NCI-H2196 (cell line): ENCODE measurements at regions not wholly inside any gene's neighbourhood (a gene's known extent, or its start where the extent isn't known, plus 50 kb on each side); places are given as distances from the start of the nearest gene placed in this dataset.
"Not testable (repeated sequence)": the region's sequence is repeated elsewhere in the genome, so short reads cannot be mapped to it uniquely, and the experiment has no call there.

ENCODE experiments used
- DNase-seq: peaks from one replicate; lab custom pipeline; 2025; ENCODE audit not compliant: unreplicated experiment; lab: John Stamatoyannopoulos, UW

- no peak for DNase-seq
These were observed 1054.3 kb upstream of the SLC39A10 start for GRCh38 chr2:194602750-194603149.

GRCh38 chr2:194591192-194591591, 1065.8 kb upstream of the SLC39A10 start:
- DNase-seq = no peak

- DNase-seq = no peak
These were observed 1069.2 kb upstream of the SLC39A10 start for GRCh38 chr2:194587739-194588270.

GRCh38 chr2:194567661-194568017, 1089.4 kb upstream of the SLC39A10 start:
- no peak for DNase-seq

- no peak for DNase-seq
These were observed 1089.9 kb upstream of the SLC39A10 start for GRCh38 chr2:194566907-194567660.

- DNase-seq = no peak
These were observed 1092.6 kb upstream of the SLC39A10 start for GRCh38 chr2:194564422-194564821.

- no peak for DNase-seq
These were observed 1094.7 kb upstream of the SLC39A10 start for GRCh38 chr2:194562329-194562728.

GRCh38 chr2:194559964-194560363, 1097.1 kb upstream of the SLC39A10 start:
- DNase-seq = no peak

- DNase-seq = no peak
These were observed 1097.5 kb upstream of the SLC39A10 start for GRCh38 chr2:194559523-194559922.

GRCh38 chr2:194557993-194558392, 1099.0 kb upstream of the SLC39A10 start:
- DNase-seq = no peak

GRCh38 chr2:194556629-194557028, 1100.4 kb upstream of the SLC39A10 start:
- DNase-seq = no peak

- DNase-seq = no peak
These were observed 1103.0 kb upstream of the SLC39A10 start for GRCh38 chr2:194553980-194554379.

GRCh38 chr2:194550702-194551101, 1106.3 kb upstream of the SLC39A10 start:
- DNase-seq = no peak

- no peak for DNase-seq
These were observed 1107.6 kb upstream of the SLC39A10 start for GRCh38 chr2:194549387-194549786.

- DNase-seq = no peak
These were observed 1111.0 kb upstream of the SLC39A10 start for GRCh38 chr2:194545978-194546377.

GRCh38 chr2:194539425-194539824, 1117.6 kb upstream of the SLC39A10 start:
- no peak for DNase-seq

GRCh38 chr2:194526121-194526520, 1130.9 kb upstream of the SLC39A10 start:
- no peak for DNase-seq

- no peak for DNase-seq
These were observed 1142.7 kb upstream of the SLC39A10 start for GRCh38 chr2:194514281-194514680.

- DNase-seq = not testable (repeated sequence)
These were observed 1146.0 kb upstream of the SLC39A10 start for GRCh38 chr2:194511070-194511469.

- not testable (repeated sequence) for DNase-seq
These were observed 1152.2 kb upstream of the SLC39A10 start for GRCh38 chr2:194504876-194505275.

GRCh38 chr2:194495046-194495445, 1162.0 kb upstream of the SLC39A10 start:
- no peak for DNase-seq

- no peak for DNase-seq
These were observed 1162.6 kb upstream of the SLC39A10 start for GRCh38 chr2:194494401-194494800.
